Activated CD8-positive, alpha-beta memory T cell treated with anti-CD3 and anti-CD28 coated beads, Interleukin-2, amount 50 U/mL, for 4 hours (primary cell): ENCODE measurements at regions not wholly inside any gene's neighbourhood (a gene's known extent, or its start where the extent isn't known, plus 50 kb on each side); places are given as distances from the start of the nearest gene placed in this dataset.
"Not testable (repeated sequence)": the region's sequence is repeated elsewhere in the genome, so short reads cannot be mapped to it uniquely, and the experiment has no call there.

Source experiments
- DNase-seq: peaks from one replicate; pipeline ENCODE4 v3.0.0-alpha.2; 2020

GRCh38 chr7:9082203-9082602, 648.8 kb downstream of the NXPH1 start:
- DNase-seq, result no peak

GRCh38 chr7:9083837-9084236, 650.4 kb downstream of the NXPH1 start:
- no peak for DNase-seq

GRCh38 chr7:9091282-9091681, 657.9 kb downstream of the NXPH1 start:
- DNase-seq, result no peak

GRCh38 chr7:9097565-9098060, 664.2 kb downstream of the NXPH1 start:
- no peak for DNase-seq

- no peak for DNase-seq
These were observed 666.9 kb downstream of the NXPH1 start for GRCh38 chr7:9100289-9100688.

GRCh38 chr7:9102846-9103245, 669.4 kb downstream of the NXPH1 start:
- no peak for DNase-seq

- no peak for DNase-seq
These were observed 673.3 kb downstream of the NXPH1 start for GRCh38 chr7:9106747-9107146.

GRCh38 chr7:9120331-9120730, 686.9 kb downstream of the NXPH1 start:
- DNase-seq, result no peak

GRCh38 chr7:9124320-9124719, 690.9 kb downstream of the NXPH1 start:
- no peak for DNase-seq

- no peak for DNase-seq
These were observed 691.8 kb downstream of the NXPH1 start for GRCh38 chr7:9125246-9125645.

- DNase-seq, result no peak
These were observed 694.5 kb downstream of the NXPH1 start for GRCh38 chr7:9127901-9128300.

- DNase-seq, result no peak
These were observed 715.3 kb downstream of the NXPH1 start for GRCh38 chr7:9148687-9149086.

- no peak for DNase-seq
These were observed 716.2 kb downstream of the NXPH1 start for GRCh38 chr7:9149499-9150082.

- DNase-seq, result not testable (repeated sequence)
These were observed 730.3 kb downstream of the NXPH1 start for GRCh38 chr7:9163691-9164090.

- DNase-seq, result no peak
These were observed 742.5 kb downstream of the NXPH1 start for GRCh38 chr7:9175871-9176270.

- DNase-seq, result no peak
These were observed 747.9 kb downstream of the NXPH1 start for GRCh38 chr7:9181356-9181755.

- DNase-seq, result no peak
These were observed 753.3 kb downstream of the NXPH1 start for GRCh38 chr7:9186730-9187129.

- DNase-seq, result no peak
These were observed 756.3 kb downstream of the NXPH1 start for GRCh38 chr7:9189703-9190102.

- no peak for DNase-seq
These were observed 759.6 kb downstream of the NXPH1 start for GRCh38 chr7:9192969-9193368.

- DNase-seq, result no peak
These were observed 767.2 kb downstream of the NXPH1 start for GRCh38 chr7:9200626-9201025.

GRCh38 chr7:9201928-9202327, 768.5 kb downstream of the NXPH1 start:
- DNase-seq, result no peak

- DNase-seq, result no peak
These were observed 771.2 kb downstream of the NXPH1 start for GRCh38 chr7:9204571-9204970.

GRCh38 chr7:9210114-9210513, 776.7 kb downstream of the NXPH1 start:
- DNase-seq, result no peak

- DNase-seq, result no peak
These were observed 783.8 kb downstream of the NXPH1 start for GRCh38 chr7:9217204-9217603.

GRCh38 chr7:9226500-9226899, 793.1 kb downstream of the NXPH1 start:
- DNase-seq, result no peak
